ENCODE measurements at regions not wholly inside any gene's neighbourhood (a gene's known extent, or its start where the extent isn't known, plus 50 kb on each side); places are given as distances from the start of the nearest gene placed in this dataset.
"Not testable (repeated sequence)": the region's sequence is repeated elsewhere in the genome, so short reads cannot be mapped to it uniquely, and the experiment has no call there.

GRCh38 chr16:88164196-88165039 is 213.2 kb downstream of the BANP start:
- not testable (repeated sequence) for DNase-seq (ENCODE audit: low spot score)

DNA sequence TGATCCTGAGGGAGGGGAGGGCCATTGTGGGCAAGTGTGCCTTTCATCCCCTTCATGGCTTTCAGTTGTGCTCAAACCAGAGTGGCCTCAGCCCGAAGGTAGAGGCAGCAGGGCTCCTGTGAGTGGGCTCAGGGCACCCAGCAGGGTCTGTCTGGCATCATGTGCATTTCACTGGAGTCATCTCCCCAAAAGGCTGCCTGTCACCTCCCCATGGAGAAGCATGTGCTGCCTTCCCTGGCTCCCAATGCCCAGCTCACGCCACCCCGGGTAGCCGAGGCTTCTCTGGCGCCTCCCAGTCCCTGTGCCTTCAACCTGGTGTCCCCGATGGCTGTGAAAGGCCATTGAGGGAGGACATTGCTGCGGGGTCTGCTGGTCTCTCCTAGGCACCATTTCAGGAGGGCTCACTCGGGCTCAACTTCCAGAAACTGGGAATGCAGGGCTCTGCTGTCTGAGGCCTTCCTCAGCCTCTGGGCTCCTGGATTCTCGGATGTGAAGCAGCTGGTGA is 213.9 kb downstream of the BANP start:
- DNase-seq (ENCODE audit: low spot score) = not testable (repeated sequence)

GRCh38 chr16:88165683-88166082 is 214.4 kb downstream of the BANP start:
- DNase-seq (ENCODE audit: low spot score) = not testable (repeated sequence)

- not testable (repeated sequence) for DNase-seq (ENCODE audit: low spot score)
Measured at GRCh38 chr16:88166209-88166773, 215.1 kb downstream of the BANP start.

- not testable (repeated sequence) for DNase-seq (ENCODE audit: low spot score)
Measured at GRCh38 chr16:88167798-88168556, 214.8 kb upstream of the ZNF469 start.

DNA sequence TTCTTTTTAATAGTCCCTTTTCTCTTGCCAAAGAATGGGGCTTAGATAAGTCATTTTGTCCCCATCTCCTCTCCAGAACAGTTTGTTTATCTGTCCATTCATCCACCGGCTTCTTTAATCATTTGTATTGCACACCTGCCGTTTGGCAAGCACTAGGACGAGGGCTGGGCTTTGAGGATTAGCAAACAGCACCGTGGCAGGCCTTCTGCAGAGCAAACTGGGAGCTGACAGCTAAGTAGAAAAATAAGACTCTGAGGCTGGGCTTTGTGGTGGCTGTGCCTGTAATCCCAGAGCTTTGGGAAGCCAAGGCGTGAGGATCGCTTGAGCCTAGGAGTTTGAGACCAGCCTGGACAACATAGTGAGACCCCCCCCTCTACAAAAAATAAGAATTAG is 214.2 kb upstream of the ZNF469 start:
- not testable (repeated sequence) for DNase-seq (ENCODE audit: low spot score)

- DNase-seq (ENCODE audit: low spot score) = not testable (repeated sequence)
Measured at GRCh38 chr16:88169136-88169830, 213.5 kb upstream of the ZNF469 start.

DNA sequence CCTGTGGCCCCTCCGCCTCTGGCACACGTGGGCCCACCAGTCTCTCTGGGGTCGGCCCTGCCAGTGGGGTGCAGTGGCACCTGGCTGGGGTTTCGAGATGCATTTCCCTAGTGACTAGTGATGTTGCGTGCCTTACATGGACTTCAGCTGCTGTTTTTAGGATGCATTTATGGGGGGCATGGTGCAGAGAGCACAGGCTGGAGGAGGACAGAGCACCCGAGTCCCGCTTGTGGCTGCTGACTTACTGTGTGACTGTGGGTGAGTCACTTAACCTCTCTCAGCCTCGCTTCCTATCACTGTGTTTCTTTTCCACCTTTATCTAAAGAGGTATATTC is 213.0 kb upstream of the ZNF469 start:
- DNase-seq (ENCODE audit: low spot score) = not testable (repeated sequence)

DNA sequence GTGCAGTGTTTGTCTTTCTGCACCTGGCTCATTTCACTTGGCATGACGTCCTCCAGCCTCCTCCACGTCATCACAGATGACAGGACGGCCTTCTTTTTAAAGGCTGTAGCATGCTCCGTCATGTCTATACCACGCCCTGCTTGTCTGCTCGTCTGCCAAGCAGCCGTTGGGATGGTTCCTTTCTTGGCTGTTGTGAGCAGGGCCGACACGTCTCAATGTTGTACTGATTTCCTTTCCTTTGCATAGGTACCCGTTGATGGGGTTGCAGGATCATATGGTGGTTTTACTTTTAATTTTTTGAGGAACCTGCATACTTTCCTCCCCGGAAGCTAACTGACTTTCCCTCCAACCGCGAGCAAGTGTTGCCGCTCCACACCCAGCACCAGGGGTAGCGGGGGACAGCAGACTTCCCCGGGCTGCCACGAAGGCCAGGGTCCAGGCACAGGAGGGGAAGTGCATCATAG is 212.2 kb upstream of the ZNF469 start:
- DNase-seq (ENCODE audit: low spot score) = no peak

DNA sequence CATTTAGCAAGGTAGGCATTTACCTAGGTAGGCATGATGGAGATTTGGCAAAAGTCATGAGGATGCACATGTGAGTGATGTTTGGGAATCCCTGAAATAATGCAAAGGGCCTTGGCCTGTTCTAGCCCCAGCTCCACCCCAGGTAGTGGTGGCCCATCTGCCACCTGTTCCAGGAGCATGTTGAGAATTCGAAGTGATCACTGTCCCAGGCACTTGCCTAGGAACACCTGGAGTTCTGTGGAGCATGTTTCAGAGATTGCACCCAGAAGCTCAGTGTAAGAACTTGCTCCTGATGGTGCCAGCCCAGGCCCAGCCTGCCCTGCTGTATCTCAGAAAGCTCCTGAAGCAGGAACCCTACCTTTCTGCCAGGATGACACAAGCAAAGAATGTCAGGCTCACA is 211.6 kb upstream of the ZNF469 start:
- not testable (repeated sequence) for DNase-seq (ENCODE audit: low spot score)

DNA sequence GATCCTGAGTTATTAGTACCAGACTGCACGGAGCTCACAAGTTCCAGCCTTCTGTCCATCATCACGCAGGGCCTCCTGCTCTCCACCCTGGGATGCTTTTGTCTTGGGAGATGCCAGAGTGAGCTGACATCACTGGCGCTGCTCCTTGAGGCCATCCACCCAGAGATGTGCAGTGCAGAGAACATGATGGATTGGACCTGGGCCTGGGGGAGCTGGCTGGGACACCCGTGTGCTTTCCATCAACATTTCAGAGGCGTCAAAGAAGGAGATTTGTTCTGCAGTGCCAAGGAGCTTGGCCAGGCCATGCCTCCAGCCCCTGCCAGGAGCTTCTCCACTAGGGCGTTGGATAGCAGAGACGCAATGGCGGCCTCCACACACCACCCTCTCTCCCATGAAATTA is 206.6 kb upstream of the ZNF469 start:
- DNase-seq (ENCODE audit: low spot score) = not testable (repeated sequence)

- DNase-seq (ENCODE audit: low spot score) = not testable (repeated sequence)
Measured at GRCh38 chr16:88176591-88177180, 206.1 kb upstream of the ZNF469 start.

DNA sequence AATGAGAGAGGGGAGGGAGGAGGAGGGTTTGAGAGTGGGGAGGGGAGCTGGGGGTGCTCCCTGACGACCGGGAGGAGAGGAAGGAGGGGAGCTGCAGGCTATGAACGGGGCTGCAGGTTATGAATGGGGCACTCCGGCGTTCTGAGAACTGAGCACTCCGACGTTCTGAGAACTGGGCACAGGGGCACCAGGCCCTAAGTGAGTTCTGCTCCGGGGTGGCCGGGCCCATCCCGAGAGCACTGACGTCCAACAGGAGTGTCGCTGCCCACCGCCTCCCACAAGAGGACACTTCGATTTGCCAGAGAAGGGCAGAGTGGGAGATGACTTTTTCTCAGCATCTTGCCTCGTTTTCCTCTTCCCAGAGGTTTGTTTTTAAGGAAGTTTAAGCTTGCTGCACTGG is 204.5 kb upstream of the ZNF469 start:
- not testable (repeated sequence) for DNase-seq (ENCODE audit: low spot score)

GRCh38 chr16:88178896-88179295 is 203.9 kb upstream of the ZNF469 start:
- not testable (repeated sequence) for DNase-seq (ENCODE audit: low spot score)

DNA sequence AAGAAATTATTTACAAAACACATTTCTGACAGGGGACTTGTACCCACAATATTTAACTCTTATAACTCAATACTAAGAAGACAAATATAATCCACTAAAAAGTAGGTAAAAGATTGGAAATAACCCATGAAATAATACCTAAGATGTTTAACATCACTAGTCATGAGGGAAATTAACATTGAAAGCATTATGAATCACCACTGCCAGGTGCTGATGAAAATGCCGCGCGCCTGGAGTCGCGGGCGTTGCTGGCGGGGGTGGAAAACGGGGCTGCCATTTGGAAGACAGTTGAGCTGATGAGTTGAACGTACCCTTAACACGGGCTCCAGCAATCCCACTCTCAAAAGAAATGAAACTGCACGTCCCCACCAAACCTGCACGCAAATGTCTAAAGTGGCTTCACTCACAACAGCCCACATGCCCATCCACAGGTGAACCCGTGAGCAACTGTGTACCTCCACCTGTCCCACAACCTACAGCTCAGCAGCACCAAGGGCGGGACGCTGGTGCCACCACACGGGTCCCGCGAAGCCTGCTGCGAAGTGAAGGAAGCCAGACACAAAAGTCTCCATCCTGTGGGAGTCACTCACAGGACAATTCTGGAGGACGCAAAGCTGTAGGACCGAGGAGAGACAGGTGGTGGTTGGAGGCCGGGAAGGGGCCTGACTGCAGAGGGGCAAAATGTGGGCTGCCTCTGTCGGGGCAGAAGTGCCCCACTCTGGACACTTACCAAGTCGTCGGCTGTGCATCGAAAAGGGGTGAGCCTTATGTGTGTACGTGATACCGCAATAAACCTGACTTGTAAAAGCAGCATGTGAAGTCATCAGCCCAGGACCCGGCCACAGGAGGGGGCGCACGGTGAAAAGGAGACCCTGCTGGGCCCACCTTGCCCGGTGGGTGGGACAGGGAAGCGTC is 199.5 kb upstream of the ZNF469 start:
- DNase-seq (ENCODE audit: low spot score) = not testable (repeated sequence)

DNA sequence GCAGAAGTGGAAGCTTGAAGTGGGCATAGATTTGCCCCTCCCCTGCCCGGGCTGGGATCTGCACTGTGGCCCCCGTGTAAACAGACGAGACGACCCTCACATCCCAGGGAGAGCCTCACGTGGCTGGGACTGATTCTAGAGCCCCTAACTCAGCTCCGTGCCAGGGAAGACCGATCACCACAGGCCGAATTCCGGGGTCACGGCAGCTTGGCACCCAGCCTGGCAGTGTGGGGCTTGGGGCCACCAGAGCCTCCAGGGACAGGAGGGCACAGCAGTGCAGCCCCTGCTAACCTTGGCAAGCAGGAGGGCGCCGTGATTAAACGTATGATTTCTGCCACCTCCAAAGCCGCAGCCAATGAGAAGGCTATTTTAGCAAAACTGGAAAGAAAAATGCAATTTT is 198.7 kb upstream of the ZNF469 start:
- DNase-seq (ENCODE audit: low spot score) = not testable (repeated sequence)

GRCh38 chr16:88184566-88185355 is 198.0 kb upstream of the ZNF469 start:
- DNase-seq (ENCODE audit: low spot score) = not testable (repeated sequence)

DNA sequence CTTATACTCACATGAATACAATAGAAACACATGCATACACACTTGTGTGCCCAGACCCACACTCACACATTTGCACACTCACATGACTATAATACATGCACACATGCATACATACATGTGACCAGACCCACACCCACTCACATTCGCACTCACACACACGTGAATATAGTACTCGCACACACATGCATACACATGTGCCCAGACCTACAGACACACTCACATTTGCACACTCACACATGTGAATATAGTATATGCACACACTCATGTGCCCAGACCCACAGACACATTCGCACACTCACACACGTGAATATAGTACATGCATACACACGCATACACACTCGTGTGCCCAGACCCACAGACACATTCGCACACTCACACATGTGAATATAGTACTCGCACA is 197.4 kb upstream of the ZNF469 start:
- not testable (repeated sequence) for DNase-seq (ENCODE audit: low spot score)
